HFFc6 (cell line): ENCODE measurements at regions not wholly inside any gene's neighbourhood (a gene's known extent, or its start where the extent isn't known, plus 50 kb on each side); places are given as distances from the start of the nearest gene placed in this dataset.

Experiments used
- DNase-seq: peaks from one replicate; pipeline ENCODE4 v3.0.0-alpha.2; 2018
- H3K27ac Mint-ChIP-seq: 2 replicates; pipeline ENCODE4 v1.8.0; 2020; ENCODE audit warnings: mild to moderate bottlenecking, mixed read lengths
- H3K27me3 Mint-ChIP-seq: 2 replicates; pipeline ENCODE4 v1.8.0; 2021; ENCODE audit warnings: mild to moderate bottlenecking, moderate library complexity, mixed read lengths; ENCODE audit not compliant: insufficient read depth
- H3K36me3 Mint-ChIP-seq: 2 replicates; pipeline ENCODE4 v1.8.0; 2021; ENCODE audit warnings: low read depth, mixed read lengths
- H3K4me1 Mint-ChIP-seq: 2 replicates; pipeline ENCODE4 v1.8.0; 2020; ENCODE audit warnings: low read depth, mixed read lengths
- H3K4me3 Mint-ChIP-seq: 2 replicates; pipeline ENCODE4 v1.8.0; 2020; ENCODE audit warnings: mild to moderate bottlenecking, moderate library complexity, mixed read lengths
- H3K9me3 Mint-ChIP-seq: 2 replicates; pipeline ENCODE4 v1.8.0; 2020; ENCODE audit warnings: mild to moderate bottlenecking, mixed read lengths
- CTCF ChIP-seq: fragments of 200-600 bp; sonication (generic); IDR thresholded peaks from 2 replicates; pipeline ENCODE4 v1.5.0; 2021; ENCODE audit warnings: antibody characterized with exemption, mild to moderate bottlenecking

GRCh38 chr4:126448086-126448845 is 1133.5 kb downstream of the FAT4 start:
- H3K4me1 Mint-ChIP-seq, result no peaks in the 10 kb centered on the region
- no peak for TF ChIP-seq CTCF
- H3K27me3 Mint-ChIP-seq, result no peaks in the 10 kb centered on the region
- H3K9me3 Mint-ChIP-seq, result no peaks in the 10 kb centered on the region
- no peak overlapping the region for H3K4me3 Mint-ChIP-seq
- no peaks in the 10 kb centered on the region for H3K36me3 Mint-ChIP-seq
- no peak for DNase-seq
- H3K27ac Mint-ChIP-seq, result no peak overlapping the region

GRCh38 chr4:126451237-126451873 is 1136.6 kb downstream of the FAT4 start:
- Mint-ChIP-seq H3K4me3 (no peak overlapping the region), H3K9me3 (no peaks in the 10 kb centered on the region), H3K36me3 (no peaks in the 10 kb centered on the region), H3K27me3 (no peaks in the 10 kb centered on the region), H3K27ac (no peak overlapping the region), H3K4me1 (no peaks in the 10 kb centered on the region)
- TF ChIP-seq CTCF, result no peak
- peak; percentile 55 for DNase-seq

GRCh38 chr4:126455865-126456264 is 1141.1 kb downstream of the FAT4 start:
- Mint-ChIP-seq H3K27me3 (no peaks in the 10 kb centered on the region), H3K4me1 (peaks cover 6% of the 10 kb centered on the region; the same call in 1 of the 2 replicates), H3K9me3 (no peaks in the 10 kb centered on the region), H3K36me3 (no peaks in the 10 kb centered on the region), H3K4me3 (no peak overlapping the region), H3K27ac (no peak overlapping the region)
- no peak for DNase-seq
- no peak for TF ChIP-seq CTCF

- Mint-ChIP-seq H3K4me3 (no peak overlapping the region), H3K9me3 (no peaks in the 10 kb centered on the region), H3K27ac (no peak overlapping the region), H3K36me3 (no peaks in the 10 kb centered on the region), H3K4me1 (peaks cover 6% of the 10 kb centered on the region; the same call in 1 of the 2 replicates), H3K27me3 (no peaks in the 10 kb centered on the region)
- DNase-seq, result peak; percentile 12
- no peak for TF ChIP-seq CTCF
Observed at GRCh38 chr4:126458993-126459392, 1144.2 kb downstream of the FAT4 start.

GRCh38 chr4:126465341-126465740 is 1150.6 kb downstream of the FAT4 start:
- Mint-ChIP-seq H3K27me3 (no peaks in the 10 kb centered on the region; the same call in 1 of the 2 replicates), H3K36me3 (peaks cover 7% of the 10 kb centered on the region), H3K4me3 (no peak overlapping the region), H3K27ac (no peak overlapping the region), H3K9me3 (peaks cover 8% of the 10 kb centered on the region), H3K4me1 (peaks cover 11% of the 10 kb centered on the region; the same call in 1 of the 2 replicates)
- TF ChIP-seq CTCF, result no peak
- DNase-seq, result no peak
